ENCODE measurements at regions not wholly inside any gene's neighbourhood (a gene's known extent, or its start where the extent isn't known, plus 50 kb on each side); places are given as distances from the start of the nearest gene placed in this dataset.

GRCh38 chr2:156752042-156752441 lies 315.9 kb downstream of the GPD2 start:
- Histone ChIP-seq H3K4me1 (ENCODE audit: insufficient read depth, low read length, severe bottlenecking) (no peaks in the 10 kb centered on the region), H3K27ac (ENCODE audit: low read depth, low read length, poor library complexity, severe bottlenecking) (no peak overlapping the region), H3K79me2 (ENCODE audit: insufficient read depth, low read length) (no peaks in the 10 kb centered on the region), H3K36me3 (ENCODE audit: insufficient read depth, low read length) (no peaks in the 10 kb centered on the region), H4K20me1 (ENCODE audit: insufficient read depth, low read length) (no peaks in the 10 kb centered on the region), H2AFZ (ENCODE audit: low read length) (no peak overlapping the region), H3K9ac (ENCODE audit: low read length) (no peak overlapping the region), H3K4me3 (ENCODE audit: low read depth, low read length, poor library complexity, severe bottlenecking) (no peak overlapping the region), H3K9me3 (ENCODE audit: low read length) (no peaks in the 10 kb centered on the region), H3K27me3 (ENCODE audit: insufficient read depth, low read length) (no peaks in the 10 kb centered on the region), H3K9me2 (ENCODE audit: low read depth, low read length) (no peaks in the 10 kb centered on the region), H3K4me2 (ENCODE audit: low read length) (no peak overlapping the region), H3F3A (ENCODE audit: insufficient read depth, low read length) (no peaks in the 10 kb centered on the region)
- no peak for TF ChIP-seq CTCF (IDR thresholded peaks at IDR 0.05; ENCODE audit: low read length)
- no peak for TF ChIP-seq EZH2 (IDR thresholded peaks at IDR 0.05; ENCODE audit: borderline replicate concordance, low read length)

GRCh38 chr2:156753766-156754165 lies 317.6 kb downstream of the GPD2 start:
- no peak for TF ChIP-seq EZH2 (IDR thresholded peaks at IDR 0.05; ENCODE audit: borderline replicate concordance, low read length)
- no peak for TF ChIP-seq CTCF (IDR thresholded peaks at IDR 0.05; ENCODE audit: low read length)
- H3K9ac ChIP-seq (ENCODE audit: low read length) = no peak overlapping the region
- H3K4me1 ChIP-seq (ENCODE audit: insufficient read depth, low read length, severe bottlenecking) = no peaks in the 10 kb centered on the region
- H3K79me2 ChIP-seq (ENCODE audit: insufficient read depth, low read length) = no peaks in the 10 kb centered on the region
- no peak overlapping the region for H3K4me3 ChIP-seq (ENCODE audit: low read depth, low read length, poor library complexity, severe bottlenecking)
- no peaks in the 10 kb centered on the region for H3F3A ChIP-seq (ENCODE audit: insufficient read depth, low read length)
- H3K27ac ChIP-seq (ENCODE audit: low read depth, low read length, poor library complexity, severe bottlenecking) = no peak overlapping the region
- H3K4me2 ChIP-seq (ENCODE audit: low read length) = no peak overlapping the region
- no peaks in the 10 kb centered on the region for H3K27me3 ChIP-seq (ENCODE audit: insufficient read depth, low read length)
- H4K20me1 ChIP-seq (ENCODE audit: insufficient read depth, low read length) = no peaks in the 10 kb centered on the region
- no peaks in the 10 kb centered on the region for H3K9me3 ChIP-seq (ENCODE audit: low read length)
- no peaks in the 10 kb centered on the region for H3K9me2 ChIP-seq (ENCODE audit: low read depth, low read length)
- no peaks in the 10 kb centered on the region for H3K36me3 ChIP-seq (ENCODE audit: insufficient read depth, low read length)
- no peak overlapping the region for H2AFZ ChIP-seq (ENCODE audit: low read length)

GRCh38 chr2:156756516-156756915 lies 320.3 kb downstream of the GPD2 start:
- Histone ChIP-seq H3K9ac (ENCODE audit: low read length) (no peak overlapping the region), H3K9me3 (ENCODE audit: low read length) (no peaks in the 10 kb centered on the region), H4K20me1 (ENCODE audit: insufficient read depth, low read length) (no peaks in the 10 kb centered on the region), H2AFZ (ENCODE audit: low read length) (no peak overlapping the region), H3K27me3 (ENCODE audit: insufficient read depth, low read length) (no peaks in the 10 kb centered on the region), H3K4me2 (ENCODE audit: low read length) (no peak overlapping the region), H3F3A (ENCODE audit: insufficient read depth, low read length) (no peaks in the 10 kb centered on the region), H3K79me2 (ENCODE audit: insufficient read depth, low read length) (no peaks in the 10 kb centered on the region), H3K4me1 (ENCODE audit: insufficient read depth, low read length, severe bottlenecking) (no peaks in the 10 kb centered on the region), H3K4me3 (ENCODE audit: low read depth, low read length, poor library complexity, severe bottlenecking) (no peak overlapping the region), H3K36me3 (ENCODE audit: insufficient read depth, low read length) (no peaks in the 10 kb centered on the region), H3K9me2 (ENCODE audit: low read depth, low read length) (no peaks in the 10 kb centered on the region), H3K27ac (ENCODE audit: low read depth, low read length, poor library complexity, severe bottlenecking) (no peak overlapping the region)
- TF ChIP-seq EZH2 (IDR thresholded peaks at IDR 0.05; ENCODE audit: borderline replicate concordance, low read length) (no peak), CTCF (IDR thresholded peaks at IDR 0.05; ENCODE audit: low read length) (no peak)

All from OCI-LY1 (cell line).